ENCODE measurements at regions not wholly inside any gene's neighbourhood (a gene's known extent, or its start where the extent isn't known, plus 50 kb on each side); places are given as distances from the start of the nearest gene placed in this dataset.

DNA sequence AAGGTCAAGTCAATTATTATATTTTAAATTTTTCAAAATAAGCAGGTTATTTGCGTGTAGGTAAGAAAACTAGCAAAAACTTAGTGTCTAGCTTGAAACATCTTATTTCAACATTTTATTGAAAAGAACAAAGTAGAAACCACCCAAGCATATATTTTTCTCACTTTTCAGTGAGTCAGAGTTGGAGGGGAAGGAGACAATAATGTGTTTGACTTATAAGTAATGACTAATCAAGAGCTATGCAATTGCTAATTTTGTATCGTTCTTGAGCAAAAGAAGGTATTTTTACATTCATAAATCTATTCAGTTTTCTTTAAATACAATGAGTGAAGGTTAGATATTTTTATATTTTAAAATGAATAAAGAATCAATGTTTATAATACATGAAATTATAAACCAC lies 54.4 kb upstream of the P2RY1 start:
- no peak for DNase-seq

DNA sequence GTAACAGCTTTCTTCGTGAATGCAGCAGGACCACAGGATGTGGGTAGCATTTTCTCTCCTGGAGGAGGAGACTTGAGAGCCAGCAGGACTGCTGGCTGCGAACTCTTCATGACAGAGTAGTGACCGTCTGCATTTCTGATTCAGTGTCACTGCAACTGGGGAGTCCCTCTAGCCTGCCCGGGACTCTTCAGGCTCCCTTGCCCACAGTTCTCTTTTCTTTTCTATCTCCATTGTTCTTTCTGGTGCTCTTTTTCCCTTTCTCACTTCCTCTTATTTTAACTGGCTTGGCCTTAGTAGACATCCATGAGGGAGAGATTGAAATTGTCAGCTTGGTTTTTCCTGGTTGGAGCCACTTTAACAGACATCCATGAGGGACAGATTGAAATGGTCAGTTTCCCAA lies 49.9 kb upstream of the P2RY1 start:
- no peak for DNase-seq

Data from stimulated activated naive CD4-positive, alpha-beta T cell (primary cell).